ENCODE measurements at regions not wholly inside any gene's neighbourhood (a gene's known extent, or its start where the extent isn't known, plus 50 kb on each side); places are given as distances from the start of the nearest gene placed in this dataset.

GRCh38 chr6:156087487-156087886 lies 631.8 kb upstream of the NOX3 start:
- H3K9me3 ChIP-seq, result peaks cover 6 to 9% (median 8%) of the 10 kb centered on the region in 4 donors

GRCh38 chr6:156082012-156082411 lies 626.4 kb upstream of the NOX3 start:
- H3K27me3 ChIP-seq, result no peaks in the 10 kb centered on the region
- no peak for TF ChIP-seq EP300 (IDR thresholded peaks at IDR 0.05)
- TF ChIP-seq POLR2AphosphoS5 (IDR thresholded peaks at IDR 0.05), result no peak
- no peak for TF ChIP-seq CTCF (IDR thresholded peaks at IDR 0.05)
- TF ChIP-seq POLR2A (IDR thresholded peaks at IDR 0.05), result no peak
- peaks cover 0 to 8% (median 0%) of the 10 kb centered on the region in 4 donors for H3K9me3 ChIP-seq
- no peak overlapping the region for H3K4me3 ChIP-seq
- no peak overlapping the region for H3K27ac ChIP-seq
- no peak for ATAC-seq (ENCODE audit: low FRiP score in 2 of 2)
- DNase-seq, result no peak
- H3K4me1 ChIP-seq, result no peaks in the 10 kb centered on the region
- 53 to 74% methylated on average over 3 of the region's 3 CpGs for WGBS, 2 donors
- no peaks in the 10 kb centered on the region for H3K36me3 ChIP-seq

More at GRCh38 chr6:156087487-156087886, 631.8 kb upstream of the NOX3 start:
- Histone ChIP-seq H3K4me3 (no peak overlapping the region), H3K4me1 (no peaks in the 10 kb centered on the region), H3K27me3 (no peaks in the 10 kb centered on the region), H3K27ac (no peak overlapping the region), H3K36me3 (no peaks in the 10 kb centered on the region)
- ATAC-seq (ENCODE audit: low FRiP score in 2 of 2) (no peak), DNase-seq (no peak)
- no peak for TF ChIP-seq POLR2AphosphoS5 (IDR thresholded peaks at IDR 0.05)
- no peak for TF ChIP-seq POLR2A (IDR thresholded peaks at IDR 0.05)
- TF ChIP-seq EP300 (IDR thresholded peaks at IDR 0.05), result no peak
- no peak for TF ChIP-seq CTCF (IDR thresholded peaks at IDR 0.05)

- Histone ChIP-seq H3K9me3 (no peaks in the 10 kb centered on the region), H3K4me3 (no peak overlapping the region), H3K4me1 (no peaks in the 10 kb centered on the region), H3K27me3 (no peaks in the 10 kb centered on the region), H3K36me3 (no peaks in the 10 kb centered on the region), H3K27ac (no peak overlapping the region)
- no peak for ATAC-seq (ENCODE audit: low FRiP score in 2 of 2)
- WGBS, 2 donors, result 50 to 70% methylated on average over 1 of the region's 1 CpG
- TF ChIP-seq CTCF (IDR thresholded peaks at IDR 0.05) (no peak), POLR2AphosphoS5 (IDR thresholded peaks at IDR 0.05) (no peak), POLR2A (IDR thresholded peaks at IDR 0.05) (no peak), EP300 (IDR thresholded peaks at IDR 0.05) (no peak)
- DNase-seq, result no peak
These were observed 624.7 kb upstream of the NOX3 start for GRCh38 chr6:156080371-156080770.

GRCh38 chr6:156068881-156069280 lies 613.2 kb upstream of the NOX3 start:
- no peaks in the 10 kb centered on the region for H3K4me1 ChIP-seq
- H3K9me3 ChIP-seq, result no peaks in the 10 kb centered on the region
- H3K27me3 ChIP-seq, result no peaks in the 10 kb centered on the region
- no peak for TF ChIP-seq POLR2AphosphoS5 (IDR thresholded peaks at IDR 0.05)
- TF ChIP-seq EP300 (IDR thresholded peaks at IDR 0.05), result no peak
- no peak for TF ChIP-seq CTCF (IDR thresholded peaks at IDR 0.05)
- TF ChIP-seq POLR2A (IDR thresholded peaks at IDR 0.05), result no peak
- DNase-seq (no peak), ATAC-seq (ENCODE audit: low FRiP score in 2 of 2) (no peak)
- 46 to 52% methylated on average over 4 of the region's 4 CpGs for WGBS, 2 donors
- no peaks in the 10 kb centered on the region for H3K36me3 ChIP-seq
- no peak overlapping the region for H3K27ac ChIP-seq
- no peak overlapping the region for H3K4me3 ChIP-seq

- Histone ChIP-seq H3K27me3 (no peaks in the 10 kb centered on the region), H3K4me1 (no peaks in the 10 kb centered on the region), H3K36me3 (no peaks in the 10 kb centered on the region), H3K4me3 (no peak overlapping the region), H3K27ac (no peak overlapping the region), H3K9me3 (no peaks in the 10 kb centered on the region)
- ATAC-seq (ENCODE audit: low FRiP score in 2 of 2) (no peak), DNase-seq (no peak)
- WGBS, 2 donors, result 54 to 72% methylated on average over 3 of the region's 3 CpGs
- TF ChIP-seq EP300 (IDR thresholded peaks at IDR 0.05) (no peak), CTCF (IDR thresholded peaks at IDR 0.05) (no peak), POLR2A (IDR thresholded peaks at IDR 0.05) (no peak), POLR2AphosphoS5 (IDR thresholded peaks at IDR 0.05) (no peak)
These were observed 610.2 kb upstream of the NOX3 start for GRCh38 chr6:156065849-156066248.

Measured in upper lobe of left lung (tissue), 6 donors.